Right lobe of liver (tissue), 6 donors: ENCODE measurements at regions not wholly inside any gene's neighbourhood (a gene's known extent, or its start where the extent isn't known, plus 50 kb on each side); places are given as distances from the start of the nearest gene placed in this dataset.

Experiments
- ATAC-seq, 4 donors: fragments of 200-7000 bp; cut with Tn5 transposase; one replicate each; pipeline ENCODE4 v1.9.1; 2020; ENCODE audit warnings: mild to moderate bottlenecking in 4 of 4, moderate library complexity in 4 of 4
- DNase-seq, 3 donors: peaks; one replicate each; pipeline ENCODE4 v3.0.0-alpha.2; 2020
- H3K27ac ChIP-seq, 3 donors: fragments of 200-600 bp; one replicate each; pipeline ENCODE4 v1.8.0; 2022
- H3K27me3 ChIP-seq, 2 donors: fragments of 200-600 bp; one replicate each; pipeline ENCODE4 v1.8.0; 2022
- H3K36me3 ChIP-seq, 4 donors: fragments of 200-600 bp; sonication (generic) in 1 of 4; one replicate each; pipeline versions ENCODE4 v1.5.1 to v1.8.0; 2017 to 2022; ENCODE audit warnings: control low read depth in 1 of 4
- H3K4me1 ChIP-seq, 4 donors: fragments of 200-600 bp; sonication (generic) in 1 of 4; one replicate each; pipeline versions ENCODE4 v1.5.1 to v1.8.0; 2017 to 2022; ENCODE audit warnings: control low read depth in 1 of 4
- H3K4me3 ChIP-seq, 3 donors: fragments of 200-600 bp; one replicate each; pipeline ENCODE4 v1.8.0; 2022
- H3K9me3 ChIP-seq, 4 donors: fragments of 200-600 bp; sonication (generic) in 1 of 4; one replicate each; pipeline versions ENCODE4 v1.5.1 to v1.8.0; 2017 to 2022; ENCODE audit warnings: control low read depth in 1 of 4
- CTCF ChIP-seq, 4 donors: fragments of 200-600 bp in 3 of 4; fragments of 450-650 bp in 1 of 4; IDR thresholded peaks; one replicate each; pipeline versions ENCODE4 v1.5.1 to v1.8.0; 2016 to 2022; ENCODE audit warnings: antibody characterized with exemption in 4 of 4, mild to moderate bottlenecking in 2 of 4
- POLR2A ChIP-seq: fragments of 450-650 bp; IDR thresholded peaks from one replicate; pipeline ENCODE4 v1.6.1; 2017; ENCODE audit warnings: antibody characterized with exemption, mild to moderate bottlenecking
- WGBS: methylation state at CpG from one replicate; pipeline ENCODE4 v1.1.6; 2018; ENCODE audit warnings: low coverage, low lambda C conversion rate; ENCODE audit not compliant: insufficient coverage; ENCODE audit errors: missing lambda C conversion rate; 5-methylcytosine and 5-hydroxymethylcytosine counted together
- intact Hi-C, 2 donors: fragments of 100-400 bp; cut with DNase I; formaldehyde crosslinking; loops; one replicate each; pipeline versions ENCODE4 v1.11.2 to v1.14.1; 2022
- donor health status: DM: no; HTN: yes; CAD: no.
- donor health status: DM: no; HTN: no; CAD: no.
- donor health status: DM: no; HTN: no; CAD: no.
- donor health status: DM: no; HTN: yes; CAD: no.
- donor health status: DM: no; HTN: yes; CAD: no.

GRCh38 chr1:232252546-232253118, 377.3 kb downstream of the SIPA1L2 start:
- DNase-seq (no peak), ATAC-seq (no peak)
- TF ChIP-seq CTCF (IDR thresholded peaks at IDR 0.05) (no peak), POLR2A (no peak)
- H3K4me3 ChIP-seq = no peak overlapping the region
- intact Hi-C loops = no loop called here
- H3K36me3 ChIP-seq = no peaks in the 10 kb centered on the region
- no peaks in the 10 kb centered on the region for H3K4me1 ChIP-seq
- no peak overlapping the region for H3K27ac ChIP-seq
- no peaks in the 10 kb centered on the region for H3K27me3 ChIP-seq
- no peaks in the 10 kb centered on the region for H3K9me3 ChIP-seq
- WGBS = 31% methylated on average over 6 of the region's 11 CpGs

GRCh38 chr1:232250838-232251237, 379.1 kb downstream of the SIPA1L2 start:
- Histone ChIP-seq H3K27ac (no peak overlapping the region), H3K9me3 (no peaks in the 10 kb centered on the region), H3K4me1 (no peaks in the 10 kb centered on the region), H3K4me3 (no peak overlapping the region), H3K27me3 (no peaks in the 10 kb centered on the region), H3K36me3 (no peaks in the 10 kb centered on the region)
- no peak for ATAC-seq
- WGBS = 32% methylated on average over 3 of the region's 3 CpGs
- intact Hi-C loops = no loop called here
- TF ChIP-seq POLR2A (no peak), CTCF (IDR thresholded peaks at IDR 0.05) (no peak)
- no peak for DNase-seq

GRCh38 chr1:232249861-232250777, 379.8 kb downstream of the SIPA1L2 start:
- H3K4me3 ChIP-seq = no peak overlapping the region
- no peaks in the 10 kb centered on the region for H3K36me3 ChIP-seq
- no peaks in the 10 kb centered on the region for H3K27me3 ChIP-seq
- no peak for ATAC-seq
- H3K27ac ChIP-seq = no peak overlapping the region
- TF ChIP-seq CTCF (IDR thresholded peaks at IDR 0.05) (no peak), POLR2A (no peak)
- H3K9me3 ChIP-seq = no peaks in the 10 kb centered on the region
- no peak for DNase-seq
- intact Hi-C loops = no loop called here
- no peaks in the 10 kb centered on the region for H3K4me1 ChIP-seq
- WGBS = 75% methylated on average over 13 of the region's 13 CpGs

GRCh38 chr1:232249339-232249738, 380.6 kb downstream of the SIPA1L2 start:
- H3K27ac ChIP-seq = no peak overlapping the region
- intact Hi-C loops = no loop called here
- H3K27me3 ChIP-seq = no peaks in the 10 kb centered on the region
- DNase-seq = no peak
- no peak for ATAC-seq
- 29% methylated on average over 2 of the region's 2 CpGs for WGBS
- no peaks in the 10 kb centered on the region for H3K9me3 ChIP-seq
- no peak overlapping the region for H3K4me3 ChIP-seq
- TF ChIP-seq CTCF (IDR thresholded peaks at IDR 0.05) = no peak
- TF ChIP-seq POLR2A = no peak
- H3K4me1 ChIP-seq = no peaks in the 10 kb centered on the region
- H3K36me3 ChIP-seq = no peaks in the 10 kb centered on the region
